Kidney capillary endothelial cell (primary cell): ENCODE measurements at regions not wholly inside any gene's neighbourhood (a gene's known extent, or its start where the extent isn't known, plus 50 kb on each side); places are given as distances from the start of the nearest gene placed in this dataset.

Experiments used
- DNase-seq: peaks from one replicate; pipeline ENCODE4 v3.0.0-alpha.2; 2018; ENCODE audit warnings: low spot score

GRCh38 chr19:31946491-31946890, 398.9 kb upstream of the ZNF507 start:
- no peak for DNase-seq

DNA sequence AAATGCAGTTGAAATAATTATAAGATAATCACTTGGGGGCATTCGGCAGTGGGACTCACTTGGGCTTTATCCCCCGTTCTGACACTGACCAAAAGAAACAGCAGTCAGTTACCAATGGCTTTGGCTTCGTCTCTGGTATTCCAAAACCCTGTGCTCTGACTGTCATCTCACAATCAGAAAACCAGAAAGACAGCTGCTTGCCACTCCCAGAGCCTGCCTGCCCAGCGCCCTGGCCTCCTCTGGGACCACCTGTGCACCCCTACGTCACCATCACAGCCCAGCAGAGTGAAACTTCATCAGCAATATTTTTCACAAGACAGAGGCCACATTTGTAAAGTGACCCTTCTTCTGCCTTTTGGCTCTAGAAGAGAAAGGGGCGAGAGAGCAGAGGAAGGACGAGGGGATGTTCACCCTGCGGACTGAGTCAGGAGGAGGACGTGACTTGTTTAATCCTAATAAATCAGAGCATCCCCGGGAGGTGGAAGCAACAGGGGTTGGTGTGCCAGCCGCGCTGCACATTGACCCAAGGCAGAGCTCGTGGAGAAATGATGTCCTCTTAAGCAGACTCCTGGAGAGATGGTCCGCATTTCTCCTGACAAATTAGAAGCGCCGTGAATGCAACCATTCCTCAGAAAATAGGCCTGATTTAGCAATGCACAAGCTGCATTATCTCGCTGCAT, 397.8 kb upstream of the ZNF507 start:
- no peak for DNase-seq

- no peak for DNase-seq
These were observed 392.7 kb upstream of the ZNF507 start for GRCh38 chr19:31952693-31953092.

GRCh38 chr19:31955061-31955460, 390.3 kb upstream of the ZNF507 start:
- no peak for DNase-seq

DNA sequence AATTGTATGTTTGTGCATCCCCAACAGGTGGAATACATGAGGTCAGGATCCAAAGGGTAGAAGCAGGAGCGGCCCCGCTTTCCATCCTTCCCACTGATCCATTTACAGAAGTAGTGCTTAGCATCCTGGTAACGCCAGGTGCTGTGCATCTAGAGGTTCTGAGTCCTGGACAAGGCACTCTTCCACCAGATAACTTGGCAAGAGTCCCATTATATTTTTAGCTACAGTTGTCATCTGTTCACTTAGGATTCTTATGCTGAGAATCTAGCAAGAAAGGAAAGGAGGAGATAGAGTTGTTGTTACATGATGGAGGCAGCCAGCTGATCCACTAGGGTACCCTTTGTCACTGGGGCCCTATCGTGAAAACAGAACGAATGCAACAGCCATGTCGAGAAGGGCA, 389.5 kb upstream of the ZNF507 start:
- no peak for DNase-seq

DNA sequence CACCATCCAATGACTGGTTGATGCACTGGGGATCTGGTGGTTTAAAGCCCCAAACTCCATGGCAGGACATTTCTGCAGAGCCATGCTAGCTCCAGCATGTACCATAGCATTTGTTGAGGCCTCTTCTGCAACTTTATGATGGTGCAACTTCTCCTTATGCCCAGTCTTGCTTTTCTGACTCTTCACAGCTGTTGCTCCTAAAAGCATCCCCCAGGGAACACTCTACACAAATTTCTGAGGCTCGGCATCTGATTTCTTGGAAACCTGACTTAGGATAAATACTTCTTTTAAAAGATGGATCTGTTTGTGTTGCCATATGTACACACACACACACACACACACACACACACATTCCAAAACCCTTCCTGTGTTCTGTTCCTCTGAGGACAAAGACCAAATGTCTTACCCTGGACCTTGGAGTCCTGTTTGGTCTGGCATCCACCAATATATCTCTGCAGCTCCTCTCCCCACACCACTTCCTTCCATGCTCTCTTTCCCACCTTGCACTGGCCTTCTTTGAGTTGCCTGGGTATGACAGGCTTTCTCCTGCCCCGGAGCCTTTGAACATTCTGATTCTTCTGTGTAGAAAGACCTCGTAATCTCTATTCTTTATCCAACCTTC, 388.5 kb upstream of the ZNF507 start:
- DNase-seq: no peak

DNA sequence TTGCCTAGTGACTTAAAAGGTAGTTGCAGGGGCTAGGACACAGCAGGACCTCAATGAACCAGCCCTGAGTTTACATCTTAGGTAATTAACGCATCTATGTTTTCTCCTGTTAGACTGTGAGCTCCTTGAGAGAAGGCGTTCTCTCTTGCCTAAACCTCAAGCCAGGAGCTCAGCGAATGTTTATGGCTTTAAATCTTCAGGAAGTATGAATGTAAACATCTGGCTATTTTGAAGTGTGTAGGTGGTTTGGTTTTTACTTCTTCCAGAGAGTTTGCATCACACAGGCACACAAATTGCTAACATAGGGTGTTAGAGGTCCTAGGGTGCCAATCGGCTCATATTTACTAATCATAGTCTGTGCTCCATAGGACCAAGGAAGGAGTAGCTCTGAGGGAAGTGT, 387.7 kb upstream of the ZNF507 start:
- no peak for DNase-seq

DNA sequence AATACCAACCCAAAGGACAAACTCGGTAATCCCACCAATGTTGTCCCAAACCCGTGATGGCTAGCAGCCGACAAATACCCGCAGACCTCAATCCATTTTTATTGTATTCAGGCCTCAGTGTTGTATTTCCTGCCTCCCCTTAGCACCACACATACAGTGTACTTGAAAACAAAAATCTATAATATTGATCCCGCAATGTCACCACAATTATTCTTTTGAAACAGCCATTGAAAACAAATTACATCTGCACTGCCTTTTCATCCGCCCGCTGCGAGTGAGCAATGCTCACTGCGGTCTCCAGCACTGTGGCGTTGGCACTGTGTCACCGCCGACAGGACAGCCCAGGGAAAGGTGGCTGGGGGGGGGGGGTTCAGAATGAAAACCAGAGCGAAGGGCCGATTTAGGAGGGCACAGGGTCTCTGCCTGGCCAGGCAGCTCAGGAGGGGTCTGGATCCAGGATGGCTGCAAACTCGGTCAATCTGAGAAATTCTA, 385.8 kb upstream of the ZNF507 start:
- no peak for DNase-seq

GRCh38 chr19:31960474-31960873, 384.9 kb upstream of the ZNF507 start:
- DNase-seq: no peak

GRCh38 chr19:31961191-31961590, 384.2 kb upstream of the ZNF507 start:
- no peak for DNase-seq

GRCh38 chr19:31961667-31962066, 383.7 kb upstream of the ZNF507 start:
- DNase-seq: no peak

DNA sequence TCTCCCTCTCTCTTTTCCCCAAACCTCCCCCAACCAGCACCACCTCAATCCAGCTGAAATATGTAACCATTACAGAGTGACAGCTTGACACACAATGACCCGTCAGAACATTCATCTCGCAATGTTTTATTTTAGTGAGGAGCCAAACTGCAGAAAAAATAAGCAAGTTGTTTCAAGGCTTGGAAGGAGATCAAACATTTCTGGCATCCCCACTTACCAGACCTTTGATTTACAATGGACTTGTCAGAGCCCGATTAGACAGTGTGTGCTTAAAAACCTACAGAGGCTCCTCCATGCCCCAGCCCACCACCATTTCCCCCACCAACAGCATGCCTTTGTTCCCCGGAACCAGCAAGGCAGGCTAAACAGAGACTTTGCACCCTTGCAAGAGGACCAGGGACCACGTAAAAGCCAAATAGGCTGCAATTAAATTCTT, 382.8 kb upstream of the ZNF507 start:
- no peak for DNase-seq

DNA sequence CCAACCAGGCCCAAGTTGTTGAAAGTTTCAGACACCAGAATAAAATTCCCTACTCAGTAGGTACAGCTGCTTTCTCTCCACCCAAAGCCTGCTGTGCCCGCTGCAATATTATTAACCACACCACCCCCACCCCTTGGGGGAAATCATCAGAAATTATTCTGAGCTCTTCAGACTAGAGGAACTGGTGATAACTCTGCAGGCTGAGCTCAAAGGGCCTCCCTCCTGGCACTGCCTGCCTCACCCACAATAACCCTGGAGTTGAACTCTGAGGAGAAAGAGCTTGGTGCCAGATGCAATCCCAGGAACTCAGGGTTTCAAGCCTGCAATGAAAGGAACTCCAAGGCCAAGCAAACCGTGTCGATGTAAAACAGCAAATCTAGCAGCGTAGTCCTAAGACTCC, 381.7 kb upstream of the ZNF507 start:
- DNase-seq: no peak

DNA sequence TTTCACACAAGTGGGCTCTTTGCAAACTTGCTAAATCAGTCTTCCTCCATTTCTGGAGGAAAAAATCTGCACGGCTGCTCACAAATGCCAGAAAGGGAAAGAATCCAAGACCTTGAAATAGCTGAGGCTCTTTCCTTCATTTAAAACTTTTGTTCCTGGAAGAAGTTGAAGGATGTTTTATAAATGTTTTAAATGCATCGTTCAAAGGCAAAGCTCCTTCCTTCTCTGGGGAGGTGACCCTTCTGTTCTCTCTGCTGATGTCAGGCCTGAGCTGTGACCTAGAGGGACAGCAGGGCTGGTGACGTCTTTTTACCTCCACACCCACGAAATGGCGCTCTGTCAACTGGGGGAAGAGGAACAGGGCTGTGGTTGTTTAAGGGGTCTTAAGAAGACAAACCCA, 376.4 kb upstream of the ZNF507 start:
- no peak for DNase-seq

DNA sequence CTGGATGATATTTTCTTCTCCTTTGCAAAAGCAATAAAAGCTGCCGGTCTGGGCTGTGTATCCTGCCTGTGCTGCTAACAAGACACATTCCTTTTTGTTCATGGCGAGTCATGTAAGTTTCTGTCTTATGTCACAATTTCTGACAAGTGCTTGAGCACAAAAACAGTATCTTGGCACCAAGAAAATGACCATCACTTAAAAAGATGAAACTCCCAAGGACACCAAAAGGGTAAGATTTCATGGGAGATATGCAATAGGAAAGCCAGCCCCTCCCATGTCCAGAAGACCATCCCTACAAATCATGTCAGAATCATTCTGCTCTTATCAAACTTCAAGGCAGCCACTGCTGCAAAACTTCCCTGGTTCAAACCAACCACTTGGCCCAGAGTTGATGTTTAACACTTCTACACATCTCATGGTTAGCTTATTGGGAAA, 375.4 kb upstream of the ZNF507 start:
- DNase-seq: no peak

DNA sequence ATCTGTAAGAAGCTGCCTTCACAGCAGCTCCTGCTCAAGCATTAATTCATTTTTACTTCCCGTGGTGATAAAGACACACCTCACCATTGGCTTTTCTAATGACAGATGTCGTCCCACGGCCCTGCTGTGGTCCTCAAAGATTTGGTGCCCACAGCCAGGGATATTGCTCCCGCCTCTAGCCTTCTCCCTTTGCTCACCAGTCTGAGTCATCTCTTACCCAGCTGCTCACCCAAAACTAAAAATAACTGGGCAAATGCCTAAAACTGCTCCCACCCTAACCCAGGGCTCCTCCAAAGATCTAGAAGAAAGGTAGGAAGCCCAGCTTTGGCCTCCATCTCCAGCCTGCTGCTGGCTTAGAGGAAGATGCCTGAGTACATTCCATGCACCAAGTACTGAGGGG, 371.1 kb upstream of the ZNF507 start:
- no peak for DNase-seq

DNA sequence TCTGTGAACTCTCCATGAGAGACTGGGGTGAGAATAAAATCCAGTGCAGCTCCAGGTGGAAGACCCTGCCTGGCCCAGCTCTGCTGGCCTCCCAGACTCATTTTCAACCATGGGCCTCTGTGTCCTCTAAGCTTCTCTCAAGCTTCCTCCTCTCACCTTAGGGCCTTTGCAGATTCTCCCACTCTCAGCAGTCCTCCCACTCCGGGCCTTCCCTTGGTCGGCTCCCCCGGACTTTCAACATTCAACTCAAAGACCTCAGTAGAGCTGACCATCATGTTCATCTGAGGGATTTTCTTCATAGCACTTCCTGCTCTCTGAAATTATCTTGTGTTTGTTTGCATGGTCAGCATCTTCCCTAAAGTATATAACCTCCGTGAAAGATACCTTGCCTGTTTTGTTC, 370.5 kb upstream of the ZNF507 start:
- DNase-seq: no peak

- DNase-seq: no peak
These were observed 369.9 kb upstream of the ZNF507 start for GRCh38 chr19:31975461-31975860.

- no peak for DNase-seq
These were observed 368.5 kb upstream of the ZNF507 start for GRCh38 chr19:31976775-31977536.

DNA sequence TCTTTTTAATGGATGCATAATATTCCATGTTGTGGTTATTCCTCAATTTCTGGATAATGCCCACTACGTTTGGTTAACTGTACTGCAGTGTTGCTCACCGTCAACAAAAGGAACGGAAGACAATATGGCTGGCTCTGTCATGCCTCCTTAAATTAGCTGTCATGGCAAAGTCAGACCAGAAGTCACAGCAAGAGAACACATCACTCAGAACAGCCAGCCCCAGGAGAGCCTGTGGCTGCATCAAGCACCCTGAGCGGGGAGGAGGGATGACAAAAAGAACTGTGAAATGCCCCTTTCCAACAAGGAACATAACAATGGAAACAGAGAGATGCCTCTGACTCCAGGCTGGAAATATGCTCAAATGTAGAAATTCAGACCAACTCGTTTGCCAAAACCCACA, 366.0 kb upstream of the ZNF507 start:
- no peak for DNase-seq

GRCh38 chr19:31979949-31980670, 365.3 kb upstream of the ZNF507 start:
- DNase-seq: no peak

GRCh38 chr19:31980796-31981195, 364.6 kb upstream of the ZNF507 start:
- DNase-seq: no peak
